WTC11 (cell line): ENCODE measurements at regions not wholly inside any gene's neighbourhood (a gene's known extent, or its start where the extent isn't known, plus 50 kb on each side); places are given as distances from the start of the nearest gene placed in this dataset.
"Not testable (repeated sequence)": the region's sequence is repeated elsewhere in the genome, so short reads cannot be mapped to it uniquely, and the experiment has no call there.

Source experiments
- ATAC-seq: fragments of 200-7000 bp; cut with Tn5 transposase; 2 replicates; pipeline ENCODE4 v1.10.0; 2021; ENCODE audit warnings: mild to moderate bottlenecking, moderate library complexity
- CTCF ChIA-PET: fragments of 300-600 bp; sonication (Branson Sonifier 250); formaldehyde crosslinking; loops from one replicate; lab custom pipeline; 2021; ENCODE audit warnings: antibody characterized with exemption; lab: Charles Lee
- POLR2A ChIA-PET: fragments of 350-600 bp; sonication (Branson Sonifier 250); formaldehyde crosslinking; loops from one replicate; lab custom pipeline; 2021; ENCODE audit warnings: antibody characterized with exemption; lab: Charles Lee
- DNase-seq: peaks from one replicate; pipeline ENCODE4 v3.0.0; 2021; ENCODE audit warnings: low spot score
- H3K27ac Mint-ChIP-seq: 2 replicates; pipeline ENCODE4 v1.8.0; 2021; ENCODE audit warnings: mixed read lengths
- H3K27me3 Mint-ChIP-seq: 2 replicates; pipeline ENCODE4 v1.8.0; 2021; ENCODE audit warnings: low read depth, mild to moderate bottlenecking, moderate library complexity, mixed read lengths
- H3K36me3 Mint-ChIP-seq: 2 replicates; pipeline ENCODE4 v1.8.0; 2021; ENCODE audit warnings: mixed read lengths
- H3K4me1 Mint-ChIP-seq: 2 replicates; pipeline ENCODE4 v1.8.0; 2022; ENCODE audit warnings: mixed read lengths
- H3K4me3 Mint-ChIP-seq: 2 replicates; pipeline ENCODE4 v1.8.0; 2021; ENCODE audit warnings: mild to moderate bottlenecking, moderate library complexity, mixed read lengths
- H3K9me3 Mint-ChIP-seq: 2 replicates; pipeline ENCODE4 v1.8.0; 2021; ENCODE audit warnings: mixed read lengths
- CREB1 ChIP-seq: sonication (generic); formaldehyde crosslinking; IDR thresholded peaks from 2 replicates; pipeline ENCODE4 v1.8.0; 2023; ENCODE audit warnings: mild to moderate bottlenecking, missing genetic modification reagents
- CTCF ChIP-seq: fragments of 200-600 bp; IDR thresholded peaks from 2 replicates; pipeline ENCODE4 v1.8.0; 2022; ENCODE audit warnings: antibody characterized with exemption
- ELF4 ChIP-seq: sonication (generic); formaldehyde crosslinking; IDR thresholded peaks from 2 replicates; pipeline ENCODE4 v1.8.1; 2022; ENCODE audit warnings: low read depth, mild to moderate bottlenecking, moderate library complexity, missing genetic modification reagents
- ETV6 ChIP-seq: sonication (generic); formaldehyde crosslinking; IDR thresholded peaks from 2 replicates; pipeline ENCODE4 v1.8.1; 2022; ENCODE audit warnings: mild to moderate bottlenecking, missing genetic modification reagents
- GABPB1 ChIP-seq: sonication (generic); formaldehyde crosslinking; IDR thresholded peaks from 2 replicates; pipeline ENCODE4 v1.8.1; 2023; ENCODE audit warnings: mild to moderate bottlenecking, missing genetic modification reagents
- GRHL2 ChIP-seq: fragments of 250-450 bp; sonication (Bioruptor Pico); IDR thresholded peaks from 2 replicates; pipeline ENCODE4 v1.8.0; 2022; ENCODE audit warnings: mild to moderate bottlenecking, moderate library complexity; ENCODE audit not compliant: insufficient replicate concordance, severe bottlenecking
- KAT7 ChIP-seq: sonication (generic); formaldehyde crosslinking; IDR thresholded peaks from 2 replicates; pipeline ENCODE4 v1.8.1; 2023; ENCODE audit warnings: missing genetic modification reagents, mild to moderate bottlenecking, borderline replicate concordance
- MLX ChIP-seq: sonication (generic); formaldehyde crosslinking; IDR thresholded peaks from 2 replicates; pipeline ENCODE4 v1.8.1; 2023; ENCODE audit warnings: mild to moderate bottlenecking, missing genetic modification reagents, moderate library complexity
- NFE2L1 ChIP-seq: sonication (generic); formaldehyde crosslinking; IDR thresholded peaks from 2 replicates; pipeline ENCODE4 v1.8.1; 2023; ENCODE audit warnings: missing genetic modification reagents
- NFYB ChIP-seq: sonication (generic); formaldehyde crosslinking; conservative IDR thresholded peaks from 2 replicates; pipeline ENCODE4 v1.8.0; 2022; ENCODE audit warnings: low read depth, missing genetic modification reagents
- PRRX2 ChIP-seq: fragments of 250-450 bp; sonication (Bioruptor Pico); IDR thresholded peaks from 2 replicates; pipeline ENCODE4 v1.8.0; 2021; ENCODE audit warnings: mild to moderate bottlenecking
- SOX15 ChIP-seq: fragments of 250-450 bp; sonication (Bioruptor Pico); IDR thresholded peaks from 2 replicates; pipeline ENCODE4 v1.9.0; 2021; ENCODE audit warnings: mild to moderate bottlenecking
- TEAD1 ChIP-seq: sonication (generic); formaldehyde crosslinking; IDR thresholded peaks from 2 replicates; pipeline ENCODE4 v1.8.0; 2022; ENCODE audit warnings: mild to moderate bottlenecking, missing genetic modification reagents
- TEAD4 ChIP-seq: sonication (generic); formaldehyde crosslinking; IDR thresholded peaks from 2 replicates; pipeline ENCODE4 v1.8.0; 2022; ENCODE audit warnings: mild to moderate bottlenecking, missing genetic modification reagents
- TP53 ChIP-seq: sonication (generic); formaldehyde crosslinking; IDR thresholded peaks from 2 replicates; pipeline ENCODE4 v1.8.1; 2023; ENCODE audit warnings: mild to moderate bottlenecking, missing genetic modification reagents
- USF1 ChIP-seq: sonication (generic); formaldehyde crosslinking; IDR thresholded peaks from 2 replicates; pipeline ENCODE4 v1.8.0; 2022; ENCODE audit warnings: mild to moderate bottlenecking, missing genetic modification reagents
- ZBTB21 ChIP-seq: sonication (generic); formaldehyde crosslinking; IDR thresholded peaks from 2 replicates; pipeline ENCODE4 v1.8.1; 2023; ENCODE audit warnings: mild to moderate bottlenecking, missing genetic modification reagents, borderline replicate concordance
- ZNF121 ChIP-seq: sonication (generic); formaldehyde crosslinking; IDR thresholded peaks from 2 replicates; pipeline ENCODE4 v1.8.0; 2023; ENCODE audit warnings: missing genetic modification reagents
- ZNF232 ChIP-seq: sonication (generic); formaldehyde crosslinking; IDR thresholded peaks from 2 replicates; pipeline ENCODE4 v1.8.0; 2022; ENCODE audit warnings: mild to moderate bottlenecking, missing genetic modification reagents
- ZNF671 ChIP-seq: fragments of 250-450 bp; sonication (Bioruptor Pico); IDR thresholded peaks from 2 replicates; pipeline ENCODE4 v1.8.0; 2021; ENCODE audit warnings: mild to moderate bottlenecking
- TF ChIP-seq, protein P1 (sequence below): sonication (generic); formaldehyde crosslinking; IDR thresholded peaks from 2 replicates; pipeline ENCODE4 v1.8.1; 2023; ENCODE audit warnings: mild to moderate bottlenecking, missing genetic modification reagents, borderline replicate concordance
- TF ChIP-seq, protein P2 (sequence below): sonication (generic); formaldehyde crosslinking; IDR thresholded peaks from 2 replicates; pipeline ENCODE4 v1.8.0; 2022; ENCODE audit warnings: mild to moderate bottlenecking, missing genetic modification reagents
- TF ChIP-seq, protein P3 (sequence below): sonication (generic); formaldehyde crosslinking; conservative IDR thresholded peaks from 2 replicates; pipeline ENCODE4 v1.8.1; 2022; ENCODE audit warnings: mild to moderate bottlenecking, missing genetic modification reagents
- TF ChIP-seq, protein P4 (sequence below): sonication (generic); formaldehyde crosslinking; IDR thresholded peaks from 2 replicates; pipeline ENCODE4 v1.8.0; 2022; ENCODE audit warnings: mild to moderate bottlenecking, missing genetic modification reagents

DNA sequence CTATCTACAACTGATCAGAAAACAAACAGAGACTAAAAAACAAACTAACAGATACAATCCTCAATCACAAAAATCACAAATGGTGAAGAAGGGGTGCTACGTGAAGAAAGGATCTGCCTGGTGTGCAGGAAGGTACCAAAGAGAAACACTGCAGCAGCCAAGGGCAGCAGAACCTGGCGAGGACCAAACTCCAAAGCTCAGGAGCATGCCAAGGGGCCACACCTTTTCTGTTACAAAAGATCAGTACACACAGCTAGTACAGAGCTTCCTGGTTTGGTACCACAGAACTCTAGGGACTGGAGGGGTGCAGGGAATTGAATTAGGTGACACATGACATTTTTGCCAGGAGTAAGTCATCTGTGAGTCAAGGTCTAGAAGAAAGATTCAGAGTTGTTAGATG, 107.4 kb upstream of the GRM7 start (continued):
- TF ChIP-seq, protein P1, sequence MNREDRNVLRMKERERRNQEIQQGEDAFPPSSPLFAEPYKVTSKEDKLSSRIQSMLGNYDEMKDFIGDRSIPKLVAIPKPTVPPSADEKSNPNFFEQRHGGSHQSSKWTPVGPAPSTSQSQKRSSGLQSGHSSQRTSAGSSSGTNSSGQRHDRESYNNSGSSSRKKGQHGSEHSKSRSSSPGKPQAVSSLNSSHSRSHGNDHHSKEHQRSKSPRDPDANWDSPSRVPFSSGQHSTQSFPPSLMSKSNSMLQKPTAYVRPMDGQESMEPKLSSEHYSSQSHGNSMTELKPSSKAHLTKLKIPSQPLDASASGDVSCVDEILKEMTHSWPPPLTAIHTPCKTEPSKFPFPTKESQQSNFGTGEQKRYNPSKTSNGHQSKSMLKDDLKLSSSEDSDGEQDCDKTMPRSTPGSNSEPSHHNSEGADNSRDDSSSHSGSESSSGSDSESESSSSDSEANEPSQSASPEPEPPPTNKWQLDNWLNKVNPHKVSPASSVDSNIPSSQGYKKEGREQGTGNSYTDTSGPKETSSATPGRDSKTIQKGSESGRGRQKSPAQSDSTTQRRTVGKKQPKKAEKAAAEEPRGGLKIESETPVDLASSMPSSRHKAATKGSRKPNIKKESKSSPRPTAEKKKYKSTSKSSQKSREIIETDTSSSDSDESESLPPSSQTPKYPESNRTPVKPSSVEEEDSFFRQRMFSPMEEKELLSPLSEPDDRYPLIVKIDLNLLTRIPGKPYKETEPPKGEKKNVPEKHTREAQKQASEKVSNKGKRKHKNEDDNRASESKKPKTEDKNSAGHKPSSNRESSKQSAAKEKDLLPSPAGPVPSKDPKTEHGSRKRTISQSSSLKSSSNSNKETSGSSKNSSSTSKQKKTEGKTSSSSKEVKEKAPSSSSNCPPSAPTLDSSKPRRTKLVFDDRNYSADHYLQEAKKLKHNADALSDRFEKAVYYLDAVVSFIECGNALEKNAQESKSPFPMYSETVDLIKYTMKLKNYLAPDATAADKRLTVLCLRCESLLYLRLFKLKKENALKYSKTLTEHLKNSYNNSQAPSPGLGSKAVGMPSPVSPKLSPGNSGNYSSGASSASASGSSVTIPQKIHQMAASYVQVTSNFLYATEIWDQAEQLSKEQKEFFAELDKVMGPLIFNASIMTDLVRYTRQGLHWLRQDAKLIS (CRISPR knock-in tag), result no peak
- TF ChIP-seq ZNF671 (CRISPR knock-in tag) (no peak), USF1 (CRISPR knock-in tag) (no peak), ETV6 (CRISPR knock-in tag) (no peak), ELF4 (CRISPR knock-in tag) (no peak), GABPB1 (no peak), CREB1 (no peak)

DNA sequence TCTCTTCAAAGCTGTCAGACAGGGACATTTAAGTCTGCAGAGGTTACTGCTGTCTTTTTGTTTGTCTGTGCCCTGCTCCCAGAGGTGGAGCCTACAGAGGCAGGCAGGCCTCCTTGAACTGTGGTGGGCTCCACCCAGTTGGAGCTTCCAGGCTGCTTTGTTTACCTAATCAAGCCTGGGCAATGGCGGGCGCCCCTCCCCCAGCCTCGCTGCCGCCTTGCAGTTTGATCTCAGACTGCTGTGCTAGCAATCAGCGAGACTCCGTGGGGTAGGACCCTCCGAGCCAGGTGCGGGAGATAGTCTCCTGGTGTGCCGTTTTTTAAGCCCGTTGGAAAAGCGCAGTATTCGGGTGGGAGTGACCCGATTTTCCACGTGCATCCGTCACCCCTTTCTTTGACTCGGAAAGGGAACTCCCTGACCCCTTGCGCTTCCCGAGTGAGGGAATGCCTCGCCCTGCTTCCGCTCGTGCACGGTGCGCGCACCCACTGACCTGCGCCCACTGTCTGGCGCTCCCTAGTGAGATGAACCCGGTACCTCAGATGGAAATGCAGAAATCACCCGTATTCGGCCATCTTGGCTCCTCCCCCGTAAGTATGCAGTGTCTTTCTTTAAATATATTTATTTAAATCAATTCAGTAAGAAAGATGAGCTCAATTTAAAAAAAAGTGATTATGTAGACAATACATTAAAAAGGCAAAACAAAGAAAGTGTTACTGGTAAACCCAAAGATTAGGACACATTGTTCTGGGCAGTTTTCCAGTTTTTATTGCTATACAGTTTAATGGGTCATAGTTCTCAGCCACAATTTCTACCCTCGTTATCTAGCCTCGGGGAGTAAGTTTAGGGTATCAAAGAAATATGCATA, 91.2 kb upstream of the GRM7 start:
- Mint-ChIP-seq H3K4me3 (peak overlapping the region; percentile 33), H3K4me1 (peaks cover 15% of the 10 kb centered on the region), H3K36me3 (peaks cover 21% of the 10 kb centered on the region), H3K9me3 (peaks cover 42% of the 10 kb centered on the region)
- CTCF ChIA-PET, ATAC-seq, H3K27ac Mint-ChIP-seq, H3K27me3 Mint-ChIP-seq, DNase-seq, POLR2A ChIA-PET: not testable (repeated sequence)

- Mint-ChIP-seq H3K9me3 (peaks cover 43% of the 10 kb centered on the region), H3K4me3 (peak overlapping the region; percentile 43), H3K4me1 (peaks cover 15% of the 10 kb centered on the region), H3K36me3 (peaks cover 21% of the 10 kb centered on the region), H3K27me3 (no peaks in the 10 kb centered on the region), H3K27ac (no peak overlapping the region)
- ATAC-seq, result no peak
- no peak for DNase-seq
- ChIA-PET POLR2A (no interaction called here), CTCF (no interaction called here)
- TF ChIP-seq, protein P2, sequence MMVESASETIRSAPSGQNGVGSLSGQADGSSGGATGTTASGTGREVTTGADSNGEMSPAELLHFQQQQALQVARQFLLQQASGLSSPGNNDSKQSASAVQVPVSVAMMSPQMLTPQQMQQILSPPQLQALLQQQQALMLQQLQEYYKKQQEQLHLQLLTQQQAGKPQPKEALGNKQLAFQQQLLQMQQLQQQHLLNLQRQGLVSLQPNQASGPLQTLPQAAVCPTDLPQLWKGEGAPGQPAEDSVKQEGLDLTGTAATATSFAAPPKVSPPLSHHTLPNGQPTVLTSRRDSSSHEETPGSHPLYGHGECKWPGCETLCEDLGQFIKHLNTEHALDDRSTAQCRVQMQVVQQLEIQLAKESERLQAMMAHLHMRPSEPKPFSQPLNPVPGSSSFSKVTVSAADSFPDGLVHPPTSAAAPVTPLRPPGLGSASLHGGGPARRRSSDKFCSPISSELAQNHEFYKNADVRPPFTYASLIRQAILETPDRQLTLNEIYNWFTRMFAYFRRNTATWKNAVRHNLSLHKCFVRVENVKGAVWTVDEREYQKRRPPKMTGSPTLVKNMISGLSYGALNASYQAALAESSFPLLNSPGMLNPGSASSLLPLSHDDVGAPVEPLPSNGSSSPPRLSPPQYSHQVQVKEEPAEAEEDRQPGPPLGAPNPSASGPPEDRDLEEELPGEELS (CRISPR knock-in tag), result no peak
- TF ChIP-seq TEAD4 (CRISPR knock-in tag) (no peak), SOX15 (CRISPR knock-in tag) (no peak), KAT7 (CRISPR knock-in tag) (no peak), ZNF121 (CRISPR knock-in tag) (no peak), ZNF232 (CRISPR knock-in tag) (no peak), GRHL2 (no peak), CTCF (no peak), NFYB (CRISPR knock-in tag) (no peak), TP53 (CRISPR knock-in tag) (no peak), MLX (CRISPR knock-in tag) (no peak), ZBTB21 (CRISPR knock-in tag) (no peak), PRRX2 (no peak), NFE2L1 (CRISPR knock-in tag) (no peak), TEAD1 (CRISPR knock-in tag) (no peak)
- TF ChIP-seq, protein P3, sequence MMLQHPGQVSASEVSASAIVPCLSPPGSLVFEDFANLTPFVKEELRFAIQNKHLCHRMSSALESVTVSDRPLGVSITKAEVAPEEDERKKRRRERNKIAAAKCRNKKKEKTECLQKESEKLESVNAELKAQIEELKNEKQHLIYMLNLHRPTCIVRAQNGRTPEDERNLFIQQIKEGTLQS, result no peak
- TF ChIP-seq, protein P4, sequence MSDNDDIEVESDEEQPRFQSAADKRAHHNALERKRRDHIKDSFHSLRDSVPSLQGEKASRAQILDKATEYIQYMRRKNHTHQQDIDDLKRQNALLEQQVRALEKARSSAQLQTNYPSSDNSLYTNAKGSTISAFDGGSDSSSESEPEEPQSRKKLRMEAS (CRISPR knock-in tag), result no peak
Measured at GRCh38 chr3:6770397-6770690, 90.6 kb upstream of the GRM7 start.
